ENCODE measurements at regions not wholly inside any gene's neighbourhood (a gene's known extent, or its start where the extent isn't known, plus 50 kb on each side); places are given as distances from the start of the nearest gene placed in this dataset.

GRCh38 chr4:165597581-165598480, 219.0 kb downstream of the CPE start:
- no peak for TF ChIP-seq CTCF (IDR thresholded peaks at IDR 0.05; ENCODE audit: low read depth, low read length, missing control alignments)
- no peak overlapping the region for H3K4me3 ChIP-seq (ENCODE audit: low read depth, low read length)
- in situ Hi-C loops (cut with HindIII; ENCODE audit: low sequenced_read_pairs) = no loop called here
- no peak for DNase-seq (ENCODE audit: low read depth)

GRCh38 chr4:165600959-165601683, 222.3 kb downstream of the CPE start:
- no peak for DNase-seq (ENCODE audit: low read depth)
- in situ Hi-C loops (cut with HindIII; ENCODE audit: low sequenced_read_pairs) = no loop called here

GRCh38 chr4:165602621-165603020, 223.8 kb downstream of the CPE start:
- in situ Hi-C loops (cut with HindIII; ENCODE audit: low sequenced_read_pairs) = no loop called here
- no peak for DNase-seq (ENCODE audit: low read depth)
- TF ChIP-seq CTCF (IDR thresholded peaks at IDR 0.05; ENCODE audit: low read depth, low read length, missing control alignments) = no peak
- no peak overlapping the region for H3K4me3 ChIP-seq (ENCODE audit: low read depth, low read length)

More at GRCh38 chr4:165600959-165601683, 222.3 kb downstream of the CPE start:
- no peak overlapping the region for H3K4me3 ChIP-seq (ENCODE audit: low read depth, low read length)
- TF ChIP-seq CTCF (IDR thresholded peaks at IDR 0.05; ENCODE audit: low read depth, low read length, missing control alignments) = no peak

- in situ Hi-C loops (cut with HindIII; ENCODE audit: low sequenced_read_pairs) = no loop called here
- H3K4me3 ChIP-seq (ENCODE audit: low read depth, low read length) = no peak overlapping the region
- no peak for DNase-seq (ENCODE audit: low read depth)
- TF ChIP-seq CTCF (IDR thresholded peaks at IDR 0.05; ENCODE audit: low read depth, low read length, missing control alignments) = no peak
These were observed 225.4 kb downstream of the CPE start for GRCh38 chr4:165604181-165604580.

GRCh38 chr4:165605811-165606210, 227.0 kb downstream of the CPE start:
- no peak overlapping the region for H3K4me3 ChIP-seq (ENCODE audit: low read depth, low read length)
- in situ Hi-C loops (cut with HindIII; ENCODE audit: low sequenced_read_pairs) = no loop called here
- DNase-seq (ENCODE audit: low read depth) = no peak
- TF ChIP-seq CTCF (IDR thresholded peaks at IDR 0.05; ENCODE audit: low read depth, low read length, missing control alignments) = no peak

GRCh38 chr4:165606465-165607205, 227.8 kb downstream of the CPE start:
- in situ Hi-C loops (cut with HindIII; ENCODE audit: low sequenced_read_pairs) = no loop called here
- TF ChIP-seq CTCF (IDR thresholded peaks at IDR 0.05; ENCODE audit: low read depth, low read length, missing control alignments) = no peak
- no peak for DNase-seq (ENCODE audit: low read depth)

More at GRCh38 chr4:165606465-165607205, 227.8 kb downstream of the CPE start:
- H3K4me3 ChIP-seq (ENCODE audit: low read depth, low read length) = no peak overlapping the region
